Inflammatory macrophage treated with lipopolysaccharide for 4 hours (primary cell): ENCODE measurements at regions not wholly inside any gene's neighbourhood (a gene's known extent, or its start where the extent isn't known, plus 50 kb on each side); places are given as distances from the start of the nearest gene placed in this dataset.
"Not testable (repeated sequence)": the region's sequence is repeated elsewhere in the genome, so short reads cannot be mapped to it uniquely, and the experiment has no call there.

Source experiments
- DNase-seq: peaks from one replicate; pipeline ENCODE4 v3.0.0-alpha.2; 2020

GRCh38 chr9:135299239-135299590 lies 180.4 kb upstream of the PPP1R26 start:
- no peak for DNase-seq

GRCh38 chr9:135299651-135300345 lies 179.8 kb upstream of the PPP1R26 start:
- no peak for DNase-seq

- no peak for DNase-seq
Observed at GRCh38 chr9:135300346-135301141, 179.0 kb upstream of the PPP1R26 start.

GRCh38 chr9:135301271-135302263 lies 178.0 kb upstream of the PPP1R26 start:
- no peak for DNase-seq

GRCh38 chr9:135302329-135303279 lies 177.0 kb upstream of the PPP1R26 start:
- DNase-seq = no peak

GRCh38 chr9:135303280-135303647 lies 176.3 kb upstream of the PPP1R26 start:
- no peak for DNase-seq

GRCh38 chr9:135303865-135304499 lies 175.6 kb upstream of the PPP1R26 start:
- no peak for DNase-seq

GRCh38 chr9:135304886-135305285 lies 174.7 kb upstream of the PPP1R26 start:
- DNase-seq = no peak

- DNase-seq = no peak
Observed at GRCh38 chr9:135305546-135306180, 173.9 kb upstream of the PPP1R26 start.

GRCh38 chr9:135306699-135307098 lies 172.9 kb upstream of the PPP1R26 start:
- DNase-seq = no peak

GRCh38 chr9:135307300-135307699 lies 172.3 kb upstream of the PPP1R26 start:
- DNase-seq = no peak

GRCh38 chr9:135307919-135308318 lies 171.7 kb upstream of the PPP1R26 start:
- DNase-seq = not testable (repeated sequence)

- no peak for DNase-seq
Observed at GRCh38 chr9:135308821-135309762, 170.5 kb upstream of the PPP1R26 start.

GRCh38 chr9:135309763-135310125 lies 169.8 kb upstream of the PPP1R26 start:
- DNase-seq = no peak

- no peak for DNase-seq
Observed at GRCh38 chr9:135310134-135310533, 169.4 kb upstream of the PPP1R26 start.

GRCh38 chr9:135315572-135315971 lies 164.0 kb upstream of the PPP1R26 start:
- no peak for DNase-seq

GRCh38 chr9:135320331-135320730 lies 159.3 kb upstream of the PPP1R26 start:
- no peak for DNase-seq

GRCh38 chr9:135320943-135321342 lies 158.6 kb upstream of the PPP1R26 start:
- DNase-seq = no peak

GRCh38 chr9:135321580-135321979 lies 158.0 kb upstream of the PPP1R26 start:
- no peak for DNase-seq

GRCh38 chr9:135324329-135324728 lies 155.3 kb upstream of the PPP1R26 start:
- no peak for DNase-seq
